ENCODE measurements at regions not wholly inside any gene's neighbourhood (a gene's known extent, or its start where the extent isn't known, plus 50 kb on each side); places are given as distances from the start of the nearest gene placed in this dataset.

DNA sequence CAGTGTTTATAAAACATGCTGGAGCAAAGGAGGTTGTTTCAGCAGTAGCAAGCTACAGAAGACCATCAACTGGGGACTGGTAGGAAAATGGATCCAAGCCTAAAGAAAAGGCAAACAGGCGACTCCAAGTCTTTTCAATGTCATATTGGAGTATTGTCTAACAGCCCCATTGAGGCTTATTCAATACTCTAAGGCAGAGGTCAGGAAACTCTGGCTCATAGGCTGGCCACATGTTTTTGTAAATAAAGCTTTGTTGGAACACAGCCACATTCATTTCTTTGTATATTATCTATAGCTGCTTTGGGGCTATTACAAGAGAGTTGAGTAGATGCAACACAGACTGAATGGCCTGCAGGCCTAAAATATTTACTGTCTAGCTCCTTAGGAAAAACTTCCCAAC lies 77.5 kb downstream of the RPL22L1 start:
- TF ChIP-seq, protein P1, sequence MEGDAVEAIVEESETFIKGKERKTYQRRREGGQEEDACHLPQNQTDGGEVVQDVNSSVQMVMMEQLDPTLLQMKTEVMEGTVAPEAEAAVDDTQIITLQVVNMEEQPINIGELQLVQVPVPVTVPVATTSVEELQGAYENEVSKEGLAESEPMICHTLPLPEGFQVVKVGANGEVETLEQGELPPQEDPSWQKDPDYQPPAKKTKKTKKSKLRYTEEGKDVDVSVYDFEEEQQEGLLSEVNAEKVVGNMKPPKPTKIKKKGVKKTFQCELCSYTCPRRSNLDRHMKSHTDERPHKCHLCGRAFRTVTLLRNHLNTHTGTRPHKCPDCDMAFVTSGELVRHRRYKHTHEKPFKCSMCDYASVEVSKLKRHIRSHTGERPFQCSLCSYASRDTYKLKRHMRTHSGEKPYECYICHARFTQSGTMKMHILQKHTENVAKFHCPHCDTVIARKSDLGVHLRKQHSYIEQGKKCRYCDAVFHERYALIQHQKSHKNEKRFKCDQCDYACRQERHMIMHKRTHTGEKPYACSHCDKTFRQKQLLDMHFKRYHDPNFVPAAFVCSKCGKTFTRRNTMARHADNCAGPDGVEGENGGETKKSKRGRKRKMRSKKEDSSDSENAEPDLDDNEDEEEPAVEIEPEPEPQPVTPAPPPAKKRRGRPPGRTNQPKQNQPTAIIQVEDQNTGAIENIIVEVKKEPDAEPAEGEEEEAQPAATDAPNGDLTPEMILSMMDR (conservative IDR thresholded peaks at IDR 0.05; ENCODE audit: low read length): no peak
- TF ChIP-seq EZH2phosphoT487 (IDR thresholded peaks at IDR 0.05; ENCODE audit: borderline replicate concordance): no peak
